Neutrophil (primary cell): ENCODE measurements at regions not wholly inside any gene's neighbourhood (a gene's known extent, or its start where the extent isn't known, plus 50 kb on each side); places are given as distances from the start of the nearest gene placed in this dataset.

Source experiments
- H3K27ac ChIP-seq: fragments of 200-600 bp; sonication (generic); 2 replicates; pipeline ENCODE4 v1.5.1; 2016; ENCODE audit warnings: mild to moderate bottlenecking, moderate library complexity
- H3K27me3 ChIP-seq: fragments of 200-600 bp; sonication (generic); 2 replicates; pipeline ENCODE4 v1.6.0; 2016; ENCODE audit warnings: mild to moderate bottlenecking
- H3K36me3 ChIP-seq: fragments of 200-600 bp; sonication (generic); 2 replicates; pipeline ENCODE4 v1.5.1; 2017
- H3K4me1 ChIP-seq, 2 experiments: fragments of 200-600 bp in 1 of 2; sonication (generic) in 1 of 2; 1 replicate in 1 of 2; 2 replicates in 1 of 2; pipeline versions ENCODE4 v1.5.1 to v1.6.1; 2013 to 2016; ENCODE audit warnings: low read depth in 1 of 2, low read length in 1 of 2, mild to moderate bottlenecking in 1 of 2, moderate library complexity in 1 of 2; ENCODE audit not compliant: control insufficient read depth in 1 of 2, insufficient read depth in 1 of 2
- H3K4me3 ChIP-seq, 2 experiments: fragments of 200-600 bp in 1 of 2; sonication (generic) in 1 of 2; 1 replicate in 1 of 2; 2 replicates in 1 of 2; pipeline ENCODE4 v1.5.1; 2013 to 2016; ENCODE audit warnings: low read depth in 1 of 2, low read length in 1 of 2, mild to moderate bottlenecking in 1 of 2, moderate library complexity in 1 of 2
- H3K9me3 ChIP-seq: fragments of 200-600 bp; sonication (generic); 2 replicates; pipeline ENCODE4 v1.5.1; 2016
- CTCF ChIP-seq: fragments of 200-600 bp; sonication (generic); IDR thresholded peaks from 2 replicates; pipeline ENCODE4 v1.5.1; 2016; ENCODE audit warnings: antibody characterized with exemption

GRCh38 chr2:45169339-45170190, 160.3 kb upstream of the SIX2 start:
- Histone ChIP-seq H3K4me1 (peaks cover 3 to 8% of the 10 kb centered on the region in 2 experiments), H3K4me3 (no peak overlapping the region), H3K27me3 (peaks cover 100% of the 10 kb centered on the region), H3K27ac (no peak overlapping the region), H3K9me3 (no peaks in the 10 kb centered on the region), H3K36me3 (no peaks in the 10 kb centered on the region)
- TF ChIP-seq CTCF, result no peak

- no peak overlapping the region for H3K27ac ChIP-seq
- H3K9me3 ChIP-seq, result no peaks in the 10 kb centered on the region
- H3K4me1 ChIP-seq, result peaks cover 3 to 8% of the 10 kb centered on the region in 2 experiments
- H3K4me3 ChIP-seq, result no peak overlapping the region
- no peak for TF ChIP-seq CTCF
- peaks cover 100% of the 10 kb centered on the region for H3K27me3 ChIP-seq
- no peaks in the 10 kb centered on the region for H3K36me3 ChIP-seq
Measured at GRCh38 chr2:45168711-45169338, 159.6 kb upstream of the SIX2 start.

GRCh38 chr2:45167920-45168629, 158.8 kb upstream of the SIX2 start:
- Histone ChIP-seq H3K4me1 (peaks cover 3 to 8% of the 10 kb centered on the region in 2 experiments), H3K4me3 (no peak overlapping the region), H3K36me3 (no peaks in the 10 kb centered on the region), H3K27ac (no peak overlapping the region), H3K27me3 (peaks cover 100% of the 10 kb centered on the region), H3K9me3 (no peaks in the 10 kb centered on the region)
- no peak for TF ChIP-seq CTCF

GRCh38 chr2:45166229-45166890, 157.1 kb upstream of the SIX2 start:
- no peak overlapping the region for H3K27ac ChIP-seq
- H3K36me3 ChIP-seq, result no peaks in the 10 kb centered on the region
- H3K27me3 ChIP-seq, result peaks cover 98% of the 10 kb centered on the region
- H3K4me3 ChIP-seq, result no peak overlapping the region
- no peaks in the 10 kb centered on the region for H3K9me3 ChIP-seq
- TF ChIP-seq CTCF, result no peak
- peaks cover 3 to 8% of the 10 kb centered on the region in 2 experiments for H3K4me1 ChIP-seq

- Histone ChIP-seq H3K27me3 (peaks cover 73% of the 10 kb centered on the region), H3K9me3 (no peaks in the 10 kb centered on the region), H3K27ac (no peak overlapping the region), H3K4me3 (no peak overlapping the region), H3K4me1 (no peaks in the 10 kb centered on the region), H3K36me3 (no peaks in the 10 kb centered on the region)
- no peak for TF ChIP-seq CTCF
Measured at GRCh38 chr2:45162711-45163110, 153.5 kb upstream of the SIX2 start.
